SH-SY5Y (cell line): ENCODE measurements at regions not wholly inside any gene's neighbourhood (a gene's known extent, or its start where the extent isn't known, plus 50 kb on each side); places are given as distances from the start of the nearest gene placed in this dataset.

Experiments
- GATA2 ChIP-seq: IDR thresholded peaks from 2 replicates; pipeline ENCODE4 v1.6.1; 2011; ENCODE audit warnings: mild to moderate bottlenecking, low read depth, low read length
- GATA3 ChIP-seq: IDR thresholded peaks from 2 replicates; pipeline ENCODE4 v1.6.1; 2011; ENCODE audit warnings: low read depth, mild to moderate bottlenecking, low read length, moderate library complexity

DNA sequence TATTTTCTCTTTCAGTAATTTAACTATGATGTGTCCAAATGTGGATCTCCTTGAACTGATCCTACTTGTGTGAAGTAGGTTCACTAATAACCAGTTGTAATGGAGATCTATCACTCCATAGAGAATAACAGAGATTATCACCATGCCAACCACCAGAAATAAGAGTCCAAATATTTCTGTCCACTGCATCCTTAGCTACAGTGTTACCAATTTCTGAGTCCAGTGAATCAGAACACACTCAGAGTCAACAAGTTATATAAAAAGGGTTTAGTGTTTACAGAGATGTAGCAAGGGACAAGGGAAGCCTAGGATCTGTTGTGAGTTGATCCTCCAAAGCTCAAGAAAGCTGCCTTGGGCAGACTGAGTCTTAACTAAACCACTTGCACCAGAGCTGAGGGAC lies 882.8 kb downstream of the TBC1D32 start:
- TF ChIP-seq GATA2 (no peak), GATA3 (no peak)
